Endothelial cell of umbilical vein (primary cell): ENCODE measurements at regions not wholly inside any gene's neighbourhood (a gene's known extent, or its start where the extent isn't known, plus 50 kb on each side); places are given as distances from the start of the nearest gene placed in this dataset.

Source experiments
- CTCF ChIP-seq, 2 donors: IDR thresholded peaks; 1 replicate in 1 of 2; 2 replicates in 1 of 2; pipeline ENCODE4 v1.5.1; 2011; ENCODE audit warnings: low read length in 2 of 2, mild to moderate bottlenecking in 2 of 2, moderate library complexity in 2 of 2, control low read depth in 1 of 2, inconsistent platforms in 1 of 2, low read depth in 1 of 2; ENCODE audit not compliant: insufficient read depth in 1 of 2; ENCODE audit errors: extremely low read depth in 1 of 2
- EZH2 ChIP-seq: IDR thresholded peaks from 2 replicates; pipeline ENCODE4 v1.6.1; 2012; ENCODE audit warnings: borderline replicate concordance, low read depth, mild to moderate bottlenecking, moderate library complexity, low read length, inconsistent platforms; ENCODE audit not compliant: severe bottlenecking
- FOS ChIP-seq: IDR thresholded peaks from 2 replicates; pipeline ENCODE4 v1.6.1; 2011; ENCODE audit warnings: mild to moderate bottlenecking, low read length, moderate library complexity, borderline replicate concordance; ENCODE audit not compliant: insufficient read depth
- JUN ChIP-seq: IDR thresholded peaks from 2 replicates; pipeline ENCODE4 v1.6.1; 2011; ENCODE audit warnings: borderline replicate concordance, low read depth; ENCODE audit not compliant: insufficient read length, insufficient read depth
- MAX ChIP-seq: IDR thresholded peaks from 2 replicates; pipeline ENCODE4 v1.6.1; 2011; ENCODE audit not compliant: insufficient read depth, insufficient read length
- MYC ChIP-seq: IDR thresholded peaks from one replicate; pipeline ENCODE4 v1.6.1; 2011; ENCODE audit warnings: mild to moderate bottlenecking, low read depth, low read length
- POLR2A ChIP-seq: IDR thresholded peaks from 2 replicates; pipeline ENCODE4 v1.6.1; 2012; ENCODE audit warnings: low read depth, mild to moderate bottlenecking, control low read depth, low read length
- POLR2AphosphoS5 ChIP-seq: IDR thresholded peaks from 2 replicates; pipeline ENCODE4 v1.6.1; 2012; ENCODE audit warnings: low read depth, mild to moderate bottlenecking, control low read depth, low read length, moderate library complexity; ENCODE audit not compliant: insufficient read depth

GRCh38 chr2:174673440-174673839 lies 75.8 kb upstream of the WIPF1 start:
- no peak for TF ChIP-seq POLR2A
- no peak for TF ChIP-seq CTCF (IDR thresholded peaks at IDR 0.05; ENCODE audit: extremely low read depth in 1 of 2, insufficient read depth in 1 of 2, low read depth in 1 of 2, low read length in 2 of 2)
- no peak for TF ChIP-seq JUN
- TF ChIP-seq POLR2AphosphoS5, result no peak
- no peak for TF ChIP-seq EZH2
- no peak for TF ChIP-seq FOS
- TF ChIP-seq MAX, result no peak
- no peak for TF ChIP-seq MYC
